ENCODE measurements at regions not wholly inside any gene's neighbourhood (a gene's known extent, or its start where the extent isn't known, plus 50 kb on each side); places are given as distances from the start of the nearest gene placed in this dataset.

DNA sequence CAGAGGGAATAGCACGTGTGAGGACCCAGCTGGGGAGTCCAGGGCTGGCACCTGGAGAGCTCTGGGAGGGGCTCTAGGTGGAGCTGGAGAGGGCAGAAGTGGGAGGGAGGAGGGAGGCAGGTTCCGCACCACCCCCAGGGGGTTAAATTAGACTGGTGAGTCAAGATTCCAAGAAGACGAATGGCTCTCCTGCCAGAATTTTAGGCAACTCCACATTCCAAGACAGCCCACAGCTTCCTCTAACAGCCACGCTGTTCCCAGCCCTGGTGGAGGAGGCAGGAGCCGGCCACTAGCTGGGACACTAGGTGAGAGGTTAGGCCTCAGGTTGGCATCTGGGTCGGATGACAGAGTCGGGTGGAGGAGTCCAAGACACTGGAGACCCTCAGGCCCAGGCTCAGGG is 60.2 kb downstream of the TFAP2C start:
- Histone ChIP-seq H3K36me3 (no peaks in the 10 kb centered on the region), H3K4me3 (no peak overlapping the region), H3K27ac (no peak overlapping the region), H3K4me1 (no peaks in the 10 kb centered on the region), H3K27me3 (no peaks in the 10 kb centered on the region), H3K9me3 (no peaks in the 10 kb centered on the region)
- intact Hi-C loops (cut with DNase I) = no loop called here
- TF ChIP-seq, protein P1, sequence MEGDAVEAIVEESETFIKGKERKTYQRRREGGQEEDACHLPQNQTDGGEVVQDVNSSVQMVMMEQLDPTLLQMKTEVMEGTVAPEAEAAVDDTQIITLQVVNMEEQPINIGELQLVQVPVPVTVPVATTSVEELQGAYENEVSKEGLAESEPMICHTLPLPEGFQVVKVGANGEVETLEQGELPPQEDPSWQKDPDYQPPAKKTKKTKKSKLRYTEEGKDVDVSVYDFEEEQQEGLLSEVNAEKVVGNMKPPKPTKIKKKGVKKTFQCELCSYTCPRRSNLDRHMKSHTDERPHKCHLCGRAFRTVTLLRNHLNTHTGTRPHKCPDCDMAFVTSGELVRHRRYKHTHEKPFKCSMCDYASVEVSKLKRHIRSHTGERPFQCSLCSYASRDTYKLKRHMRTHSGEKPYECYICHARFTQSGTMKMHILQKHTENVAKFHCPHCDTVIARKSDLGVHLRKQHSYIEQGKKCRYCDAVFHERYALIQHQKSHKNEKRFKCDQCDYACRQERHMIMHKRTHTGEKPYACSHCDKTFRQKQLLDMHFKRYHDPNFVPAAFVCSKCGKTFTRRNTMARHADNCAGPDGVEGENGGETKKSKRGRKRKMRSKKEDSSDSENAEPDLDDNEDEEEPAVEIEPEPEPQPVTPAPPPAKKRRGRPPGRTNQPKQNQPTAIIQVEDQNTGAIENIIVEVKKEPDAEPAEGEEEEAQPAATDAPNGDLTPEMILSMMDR (IDR thresholded peaks at IDR 0.05) = no peak
- TF ChIP-seq POLR2A (IDR thresholded peaks at IDR 0.05) = no peak
- DNase-seq (no peak), ATAC-seq (no peak)
- WGBS (ENCODE audit: insufficient coverage, low coverage, low lambda C conversion rate, missing lambda C conversion rate) = 15% methylated on average over 2 of the region's 7 CpGs

DNA sequence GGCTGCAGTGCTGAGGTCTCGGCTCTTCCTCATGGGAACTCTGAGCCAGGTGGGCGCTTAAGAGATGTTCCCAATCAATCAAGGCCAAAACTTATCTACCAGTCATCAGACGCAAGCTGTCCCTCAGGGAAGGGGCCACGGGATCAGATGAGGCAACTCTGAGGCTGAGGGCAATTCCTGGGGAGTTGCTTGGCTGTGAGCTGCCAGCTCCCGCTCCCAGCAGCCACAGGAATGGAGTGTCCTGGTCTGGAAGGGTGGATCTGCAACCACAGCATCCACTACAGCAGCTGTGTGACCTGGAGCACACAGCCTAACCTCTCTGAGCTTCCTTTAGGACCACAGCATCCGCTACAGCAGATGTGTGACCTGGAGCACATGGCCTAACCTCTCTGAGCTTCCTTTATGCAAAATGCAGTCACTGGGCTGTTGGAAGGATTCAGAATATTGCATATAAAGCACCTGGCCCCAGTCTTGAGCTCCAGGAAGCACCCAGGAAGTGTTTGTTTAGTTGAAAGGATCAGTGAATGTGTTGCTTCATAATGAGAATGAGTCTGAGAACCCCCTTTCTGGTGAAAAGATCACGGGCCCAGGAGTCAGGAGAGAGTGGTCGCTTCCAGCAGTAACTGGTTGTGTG is 60.9 kb downstream of the TFAP2C start:
- no peak overlapping the region for H3K27ac ChIP-seq
- no peak overlapping the region for H3K4me3 ChIP-seq
- no peaks in the 10 kb centered on the region for H3K9me3 ChIP-seq
- ATAC-seq = no peak
- no peaks in the 10 kb centered on the region for H3K36me3 ChIP-seq
- no peak for DNase-seq
- TF ChIP-seq POLR2A (IDR thresholded peaks at IDR 0.05) = no peak
- TF ChIP-seq, protein P1 (IDR thresholded peaks at IDR 0.05) = no peak
- 9% methylated on average over 2 of the region's 8 CpGs for WGBS (ENCODE audit: insufficient coverage, low coverage, low lambda C conversion rate, missing lambda C conversion rate)
- H3K4me1 ChIP-seq = no peaks in the 10 kb centered on the region
- intact Hi-C loops (cut with DNase I) = no loop called here
- no peaks in the 10 kb centered on the region for H3K27me3 ChIP-seq

DNA sequence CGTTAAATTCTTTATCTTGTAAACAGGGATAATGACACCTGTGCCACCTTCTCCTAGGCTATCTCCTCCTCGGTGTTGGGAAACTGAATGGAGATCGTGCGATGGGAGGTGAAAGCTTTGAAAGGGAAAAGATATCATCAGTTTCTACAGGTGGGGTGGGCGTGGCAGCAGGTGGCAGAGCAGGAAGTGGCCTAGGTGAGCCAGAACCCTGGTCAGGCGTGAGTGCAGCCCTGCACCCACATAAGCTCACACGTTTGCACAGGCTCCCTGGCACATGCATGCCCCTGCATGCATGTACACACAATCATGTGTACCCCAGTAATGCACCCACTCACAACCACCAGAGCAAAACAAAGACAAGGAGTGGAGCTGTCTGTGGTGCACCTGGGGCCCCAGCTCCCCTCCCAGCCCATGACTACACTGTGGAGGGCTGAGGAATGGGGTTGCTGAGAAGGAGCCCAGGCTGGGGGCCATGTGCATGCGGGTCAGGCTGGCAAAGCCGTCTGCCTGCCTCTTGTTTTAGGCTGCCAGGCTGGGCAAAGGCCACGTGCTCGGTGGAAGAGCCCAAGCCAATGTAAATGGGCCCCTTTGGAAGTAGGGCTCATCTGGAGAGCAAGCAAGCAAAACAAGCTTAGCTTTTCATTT is 61.5 kb downstream of the TFAP2C start:
- Histone ChIP-seq H3K36me3 (no peaks in the 10 kb centered on the region), H3K27me3 (no peaks in the 10 kb centered on the region), H3K4me3 (no peak overlapping the region), H3K4me1 (no peaks in the 10 kb centered on the region), H3K9me3 (no peaks in the 10 kb centered on the region), H3K27ac (no peak overlapping the region)
- TF ChIP-seq, protein P1 (IDR thresholded peaks at IDR 0.05) = no peak
- TF ChIP-seq POLR2A (IDR thresholded peaks at IDR 0.05) = no peak
- DNase-seq (no peak), ATAC-seq (no peak)
- 25% methylated on average over 7 of the region's 11 CpGs for WGBS (ENCODE audit: insufficient coverage, low coverage, low lambda C conversion rate, missing lambda C conversion rate)
- intact Hi-C loops (cut with DNase I) = no loop called here

DNA sequence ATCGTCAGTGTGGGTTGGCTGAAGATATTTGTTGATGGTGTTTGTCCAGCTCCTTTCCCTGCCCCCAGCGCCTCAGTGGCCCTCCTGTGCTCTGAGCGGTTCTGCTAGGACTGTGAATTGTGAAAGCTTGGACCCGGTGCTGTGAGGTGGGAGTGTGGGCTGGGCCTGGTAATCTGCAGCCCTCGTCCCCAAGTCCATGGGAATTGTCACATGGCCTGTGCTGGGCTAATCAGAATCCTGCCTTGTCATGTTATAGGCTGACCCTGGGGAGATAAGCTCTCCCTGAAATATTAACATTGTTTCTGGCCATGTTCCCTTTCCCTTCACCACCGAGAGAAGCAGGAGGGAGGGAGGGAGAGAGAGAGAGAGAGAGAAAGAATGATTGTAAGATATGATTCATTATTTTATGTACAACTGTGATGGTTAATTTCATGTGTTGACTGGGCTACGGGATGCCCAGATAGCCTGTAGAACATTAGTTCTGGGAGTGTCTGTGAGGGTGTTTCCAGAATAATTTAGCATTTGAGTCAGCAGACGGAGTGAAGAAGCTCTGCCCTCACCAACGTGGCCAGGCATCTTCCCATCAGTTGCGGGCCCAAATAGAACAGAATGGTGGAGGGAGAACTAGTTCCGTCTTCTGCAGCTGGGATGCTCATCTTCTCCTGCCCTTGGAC is 62.4 kb downstream of the TFAP2C start:
- Histone ChIP-seq H3K4me1 (no peaks in the 10 kb centered on the region), H3K9me3 (no peaks in the 10 kb centered on the region), H3K27ac (no peak overlapping the region), H3K4me3 (no peak overlapping the region), H3K36me3 (no peaks in the 10 kb centered on the region), H3K27me3 (no peaks in the 10 kb centered on the region)
- no peak for DNase-seq
- WGBS (ENCODE audit: insufficient coverage, low coverage, low lambda C conversion rate, missing lambda C conversion rate) = 50% methylated on average over 6 of the region's 11 CpGs
- intact Hi-C loops (cut with DNase I) = no loop called here
- ATAC-seq = no peak
- TF ChIP-seq, protein P1 (IDR thresholded peaks at IDR 0.05) = no peak
- no peak for TF ChIP-seq POLR2A (IDR thresholded peaks at IDR 0.05)

Data from right lobe of liver (tissue), 6 donors.